ENCODE measurements at regions not wholly inside any gene's neighbourhood (a gene's known extent, or its start where the extent isn't known, plus 50 kb on each side); places are given as distances from the start of the nearest gene placed in this dataset.

DNA sequence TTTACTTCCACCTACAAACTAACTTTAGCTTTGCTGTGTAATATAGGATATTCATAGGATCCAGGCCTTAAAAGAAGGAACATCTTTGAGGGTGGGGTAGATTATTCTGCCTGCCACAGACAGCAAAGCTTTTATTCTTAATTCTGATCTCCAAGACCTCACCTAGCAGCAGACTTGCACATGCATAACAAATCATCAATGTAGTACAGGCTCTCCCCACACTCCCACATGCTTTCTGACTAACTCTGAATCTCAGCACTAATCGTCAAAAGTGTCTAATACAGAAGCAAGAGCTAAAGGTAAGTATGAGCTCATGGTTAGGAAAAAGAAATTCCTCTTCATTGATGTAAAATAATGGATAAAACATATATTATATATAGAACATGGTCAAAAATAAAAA, 1468.5 kb upstream of the B3GALT2 start:
- H3K4me3 ChIP-seq (ENCODE audit: control insufficient read depth, low read depth, low read length) = no peak overlapping the region
- no peak for DNase-seq (ENCODE audit: low read depth)
- TF ChIP-seq, protein P1, sequence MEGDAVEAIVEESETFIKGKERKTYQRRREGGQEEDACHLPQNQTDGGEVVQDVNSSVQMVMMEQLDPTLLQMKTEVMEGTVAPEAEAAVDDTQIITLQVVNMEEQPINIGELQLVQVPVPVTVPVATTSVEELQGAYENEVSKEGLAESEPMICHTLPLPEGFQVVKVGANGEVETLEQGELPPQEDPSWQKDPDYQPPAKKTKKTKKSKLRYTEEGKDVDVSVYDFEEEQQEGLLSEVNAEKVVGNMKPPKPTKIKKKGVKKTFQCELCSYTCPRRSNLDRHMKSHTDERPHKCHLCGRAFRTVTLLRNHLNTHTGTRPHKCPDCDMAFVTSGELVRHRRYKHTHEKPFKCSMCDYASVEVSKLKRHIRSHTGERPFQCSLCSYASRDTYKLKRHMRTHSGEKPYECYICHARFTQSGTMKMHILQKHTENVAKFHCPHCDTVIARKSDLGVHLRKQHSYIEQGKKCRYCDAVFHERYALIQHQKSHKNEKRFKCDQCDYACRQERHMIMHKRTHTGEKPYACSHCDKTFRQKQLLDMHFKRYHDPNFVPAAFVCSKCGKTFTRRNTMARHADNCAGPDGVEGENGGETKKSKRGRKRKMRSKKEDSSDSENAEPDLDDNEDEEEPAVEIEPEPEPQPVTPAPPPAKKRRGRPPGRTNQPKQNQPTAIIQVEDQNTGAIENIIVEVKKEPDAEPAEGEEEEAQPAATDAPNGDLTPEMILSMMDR (conservative IDR thresholded peaks at IDR 0.05; ENCODE audit: control insufficient read depth, insufficient read depth, low read depth, low read length) = no peak

DNA sequence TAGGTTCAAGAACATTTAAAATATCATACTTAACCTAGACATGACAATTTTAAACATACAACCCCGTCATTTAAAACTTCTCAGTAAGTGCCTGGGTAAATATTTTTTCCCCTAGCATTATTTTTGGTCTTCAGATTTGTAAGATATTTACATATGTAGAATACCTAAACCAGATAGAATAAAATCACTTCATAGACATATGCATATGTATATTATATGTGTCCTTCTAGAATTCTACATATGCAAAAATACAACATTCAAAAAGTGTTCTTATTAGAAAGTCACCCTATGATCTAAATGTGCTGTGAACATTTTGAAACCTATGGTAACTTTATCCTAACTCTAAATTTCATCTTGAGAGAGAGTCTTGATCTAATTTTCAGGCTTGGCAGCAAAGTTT, 1467.0 kb upstream of the B3GALT2 start:
- no peak overlapping the region for H3K4me3 ChIP-seq (ENCODE audit: control insufficient read depth, low read depth, low read length)
- TF ChIP-seq, protein P1 (conservative IDR thresholded peaks at IDR 0.05; ENCODE audit: control insufficient read depth, insufficient read depth, low read depth, low read length) = no peak
- no peak for DNase-seq (ENCODE audit: low read depth)

DNA sequence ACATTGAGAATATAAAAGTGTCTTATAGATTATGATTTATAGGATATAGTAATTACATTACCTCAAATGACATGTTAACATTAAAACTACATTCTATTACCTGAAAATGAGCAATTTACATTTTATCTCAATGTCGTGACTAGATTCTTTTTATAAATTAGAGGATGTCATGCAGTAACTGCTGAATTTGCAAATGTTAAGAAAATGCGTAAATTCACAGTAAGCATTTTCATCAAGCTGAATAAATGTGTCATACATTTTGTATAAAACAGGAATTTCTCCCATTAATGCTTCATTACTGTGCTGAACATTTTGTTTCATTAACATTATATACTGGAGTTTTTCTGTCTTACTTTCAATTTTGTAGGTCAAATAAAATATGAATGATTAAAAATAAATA, 1460.7 kb upstream of the B3GALT2 start:
- TF ChIP-seq, protein P1 (conservative IDR thresholded peaks at IDR 0.05; ENCODE audit: control insufficient read depth, insufficient read depth, low read depth, low read length) = no peak
- no peak for DNase-seq (ENCODE audit: low read depth)
- H3K4me3 ChIP-seq (ENCODE audit: control insufficient read depth, low read depth, low read length) = no peak overlapping the region

DNA sequence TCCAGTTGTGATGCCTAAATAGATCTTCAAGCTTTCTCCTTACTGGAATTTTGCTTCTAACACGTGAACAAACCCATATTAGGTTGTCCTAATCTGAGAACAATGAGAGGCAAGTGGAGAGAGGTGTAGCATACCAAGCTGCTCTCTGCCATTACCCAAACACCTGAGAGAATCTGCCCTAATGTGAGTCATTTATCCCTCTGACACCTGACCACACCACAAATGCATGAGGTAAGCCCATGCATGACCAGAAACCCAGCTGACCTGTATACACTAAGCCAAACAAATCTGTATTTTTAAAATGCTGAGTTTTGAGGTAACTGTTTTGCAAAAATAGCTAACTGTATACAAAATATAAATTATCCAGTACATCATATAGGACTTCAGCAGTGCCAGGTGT, 1458.1 kb upstream of the B3GALT2 start:
- H3K4me3 ChIP-seq (ENCODE audit: control insufficient read depth, low read depth, low read length) = no peak overlapping the region
- TF ChIP-seq, protein P1 (conservative IDR thresholded peaks at IDR 0.05; ENCODE audit: control insufficient read depth, insufficient read depth, low read depth, low read length) = no peak
- no peak for DNase-seq (ENCODE audit: low read depth)

DNA sequence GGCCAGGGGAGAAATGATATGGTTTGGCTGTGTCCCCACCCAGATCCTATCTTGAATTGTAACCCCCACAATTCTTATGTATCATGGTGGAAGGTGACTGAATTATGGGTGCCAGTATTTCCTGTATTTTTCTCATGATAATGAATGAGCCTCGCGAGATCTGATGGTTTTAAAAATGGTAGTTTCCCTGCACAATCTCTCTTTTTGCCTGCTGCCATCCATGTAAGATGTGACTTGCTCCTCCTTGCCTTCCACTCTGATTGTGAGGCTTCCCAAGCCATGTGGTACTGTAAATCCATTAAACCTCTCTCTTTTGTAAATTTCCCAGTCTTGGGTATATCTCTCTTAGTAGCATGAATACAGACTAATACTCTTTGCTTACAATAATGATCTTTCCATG, 1453.9 kb upstream of the B3GALT2 start:
- TF ChIP-seq, protein P1 (conservative IDR thresholded peaks at IDR 0.05; ENCODE audit: control insufficient read depth, insufficient read depth, low read depth, low read length) = no peak
- no peak for DNase-seq (ENCODE audit: low read depth)
- no peak overlapping the region for H3K4me3 ChIP-seq (ENCODE audit: control insufficient read depth, low read depth, low read length)

DNA sequence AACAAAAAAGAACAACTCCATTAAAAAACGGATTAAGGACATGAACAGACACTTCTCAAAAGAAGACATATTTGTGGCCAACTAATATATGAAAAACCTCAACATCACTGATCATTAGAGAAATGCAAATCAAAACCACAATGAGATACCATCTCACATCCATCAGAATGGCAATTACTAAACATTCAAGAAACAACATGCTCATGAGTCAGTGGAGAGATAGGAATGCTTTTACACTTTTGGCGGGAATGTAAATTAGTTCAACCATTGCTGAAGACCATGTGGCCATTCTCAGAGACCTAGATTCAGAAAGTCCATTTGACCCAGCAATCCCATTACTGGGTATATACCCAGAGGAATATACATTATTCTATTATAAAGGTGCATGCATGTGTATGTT, 1442.6 kb upstream of the B3GALT2 start:
- DNase-seq (ENCODE audit: low read depth) = no peak
- H3K4me3 ChIP-seq (ENCODE audit: control insufficient read depth, low read depth, low read length) = no peak overlapping the region
- TF ChIP-seq, protein P1 (conservative IDR thresholded peaks at IDR 0.05; ENCODE audit: control insufficient read depth, insufficient read depth, low read depth, low read length) = no peak

DNA sequence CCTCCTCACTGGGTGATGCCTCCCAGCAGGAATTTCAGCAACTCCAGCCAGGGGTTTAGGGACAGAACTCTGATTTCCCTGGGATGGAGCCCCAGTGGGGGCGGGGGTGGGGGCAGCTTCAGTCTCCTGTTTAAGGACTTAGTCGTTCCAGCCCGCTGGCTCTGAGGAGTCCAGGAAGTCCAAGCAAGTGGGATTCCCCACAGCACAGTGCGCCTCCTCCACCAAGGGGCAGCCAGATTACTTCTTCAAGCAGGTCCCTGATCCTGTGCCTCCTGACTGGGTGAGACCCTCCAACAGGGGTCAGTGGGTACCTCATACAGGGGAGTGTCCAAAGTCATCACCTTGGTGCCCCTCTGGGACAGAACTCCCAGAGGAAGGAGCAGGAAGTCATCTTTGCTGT, 1438.4 kb upstream of the B3GALT2 start:
- no peak for DNase-seq (ENCODE audit: low read depth)
- H3K4me3 ChIP-seq (ENCODE audit: control insufficient read depth, low read depth, low read length) = no peak overlapping the region
- TF ChIP-seq, protein P1 (conservative IDR thresholded peaks at IDR 0.05; ENCODE audit: control insufficient read depth, insufficient read depth, low read depth, low read length) = no peak
